ENCODE measurements at regions not wholly inside any gene's neighbourhood (a gene's known extent, or its start where the extent isn't known, plus 50 kb on each side); places are given as distances from the start of the nearest gene placed in this dataset.

DNA sequence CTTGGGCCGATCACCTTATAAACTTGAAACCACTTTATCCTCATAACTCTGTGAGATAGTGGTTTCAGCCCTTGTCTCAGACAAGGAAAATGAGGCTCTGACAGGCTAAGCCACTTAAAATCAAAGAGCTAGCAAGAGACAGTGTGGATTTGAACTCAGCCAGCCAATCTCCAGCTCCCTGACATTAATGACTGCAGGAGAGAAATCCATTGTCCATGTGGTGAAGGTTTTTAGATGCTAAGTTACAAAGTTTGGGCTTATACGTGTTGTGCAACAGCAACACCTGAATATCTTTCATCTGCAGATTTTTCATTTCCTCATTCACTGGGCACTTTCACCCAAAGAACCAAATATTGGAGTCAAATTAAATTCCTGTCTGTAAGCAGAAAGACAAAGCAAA, 501.3 kb downstream of the GRIN2A start:
- Histone ChIP-seq H3K27ac (ENCODE audit: low read depth, low read length, poor library complexity, severe bottlenecking) (no peak overlapping the region), H3K9me3 (ENCODE audit: low read length) (no peaks in the 10 kb centered on the region), H3K9me2 (ENCODE audit: low read depth, low read length) (no peaks in the 10 kb centered on the region), H3K4me2 (ENCODE audit: low read length) (no peak overlapping the region), H3K27me3 (ENCODE audit: insufficient read depth, low read length) (no peaks in the 10 kb centered on the region), H3K79me2 (ENCODE audit: insufficient read depth, low read length) (no peaks in the 10 kb centered on the region), H3K4me3 (ENCODE audit: low read depth, low read length, poor library complexity, severe bottlenecking) (no peak overlapping the region), H3K36me3 (ENCODE audit: insufficient read depth, low read length) (no peaks in the 10 kb centered on the region), H3F3A (ENCODE audit: insufficient read depth, low read length) (no peaks in the 10 kb centered on the region), H2AFZ (ENCODE audit: low read length) (no peak overlapping the region), H4K20me1 (ENCODE audit: insufficient read depth, low read length) (no peaks in the 10 kb centered on the region), H3K4me1 (ENCODE audit: insufficient read depth, low read length, severe bottlenecking) (no peaks in the 10 kb centered on the region), H3K9ac (ENCODE audit: low read length) (no peak overlapping the region)
- TF ChIP-seq EZH2 (IDR thresholded peaks at IDR 0.05; ENCODE audit: borderline replicate concordance, low read length): no peak
- TF ChIP-seq, protein P1, sequence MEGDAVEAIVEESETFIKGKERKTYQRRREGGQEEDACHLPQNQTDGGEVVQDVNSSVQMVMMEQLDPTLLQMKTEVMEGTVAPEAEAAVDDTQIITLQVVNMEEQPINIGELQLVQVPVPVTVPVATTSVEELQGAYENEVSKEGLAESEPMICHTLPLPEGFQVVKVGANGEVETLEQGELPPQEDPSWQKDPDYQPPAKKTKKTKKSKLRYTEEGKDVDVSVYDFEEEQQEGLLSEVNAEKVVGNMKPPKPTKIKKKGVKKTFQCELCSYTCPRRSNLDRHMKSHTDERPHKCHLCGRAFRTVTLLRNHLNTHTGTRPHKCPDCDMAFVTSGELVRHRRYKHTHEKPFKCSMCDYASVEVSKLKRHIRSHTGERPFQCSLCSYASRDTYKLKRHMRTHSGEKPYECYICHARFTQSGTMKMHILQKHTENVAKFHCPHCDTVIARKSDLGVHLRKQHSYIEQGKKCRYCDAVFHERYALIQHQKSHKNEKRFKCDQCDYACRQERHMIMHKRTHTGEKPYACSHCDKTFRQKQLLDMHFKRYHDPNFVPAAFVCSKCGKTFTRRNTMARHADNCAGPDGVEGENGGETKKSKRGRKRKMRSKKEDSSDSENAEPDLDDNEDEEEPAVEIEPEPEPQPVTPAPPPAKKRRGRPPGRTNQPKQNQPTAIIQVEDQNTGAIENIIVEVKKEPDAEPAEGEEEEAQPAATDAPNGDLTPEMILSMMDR (IDR thresholded peaks at IDR 0.05; ENCODE audit: low read length): no peak

DNA sequence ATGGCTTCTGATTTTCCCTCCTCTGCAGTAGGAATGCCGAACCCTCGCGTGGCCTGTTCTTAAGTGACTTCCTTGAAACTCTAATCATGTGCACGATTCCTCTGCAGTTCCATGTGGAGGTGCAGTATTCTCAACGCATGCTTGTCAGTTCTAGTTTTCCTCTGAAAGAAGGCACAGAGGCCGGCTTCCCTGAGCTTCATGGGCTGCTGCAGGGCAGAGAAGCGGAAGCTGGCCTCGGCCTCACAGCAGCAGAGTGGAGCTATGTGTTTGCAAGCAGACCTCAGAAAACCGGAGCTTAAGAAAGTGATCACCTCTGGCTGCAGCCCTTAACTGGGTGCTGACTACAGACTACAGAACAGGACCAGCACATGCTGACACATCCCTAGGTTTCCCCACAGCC, 500.7 kb downstream of the GRIN2A start:
- Histone ChIP-seq H3K4me2 (ENCODE audit: low read length) (no peak overlapping the region), H3K9ac (ENCODE audit: low read length) (no peak overlapping the region)

DNA sequence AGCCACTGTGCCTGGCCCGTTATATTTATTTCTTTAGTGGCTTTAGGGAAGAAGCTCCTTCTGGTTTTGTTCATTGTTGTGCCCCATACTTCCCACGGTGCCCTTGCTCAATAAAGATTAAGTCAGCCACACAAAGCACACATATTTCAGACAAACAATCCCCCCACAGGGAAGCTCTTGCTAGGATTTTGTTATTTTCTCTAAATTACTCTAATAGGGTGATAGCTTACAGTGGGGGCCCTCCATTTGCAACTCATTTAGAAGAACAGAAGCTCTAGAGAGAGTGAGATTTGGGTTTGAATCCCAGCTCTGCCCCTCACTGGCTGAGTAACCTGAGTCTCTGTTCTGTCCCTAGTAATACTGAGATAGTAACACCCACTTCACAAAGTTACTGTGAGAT, 499.9 kb downstream of the GRIN2A start:
- no peaks in the 10 kb centered on the region for H3K79me2 ChIP-seq (ENCODE audit: insufficient read depth, low read length)
- no peaks in the 10 kb centered on the region for H3K4me1 ChIP-seq (ENCODE audit: insufficient read depth, low read length, severe bottlenecking)
- H3K9ac ChIP-seq (ENCODE audit: low read length): no peak overlapping the region
- no peaks in the 10 kb centered on the region for H3F3A ChIP-seq (ENCODE audit: insufficient read depth, low read length)
- H2AFZ ChIP-seq (ENCODE audit: low read length): no peak overlapping the region
- H3K27me3 ChIP-seq (ENCODE audit: insufficient read depth, low read length): no peaks in the 10 kb centered on the region
- H3K36me3 ChIP-seq (ENCODE audit: insufficient read depth, low read length): no peaks in the 10 kb centered on the region
- no peaks in the 10 kb centered on the region for H3K9me2 ChIP-seq (ENCODE audit: low read depth, low read length)
- no peak overlapping the region for H3K4me2 ChIP-seq (ENCODE audit: low read length)
- TF ChIP-seq, protein P1 (IDR thresholded peaks at IDR 0.05; ENCODE audit: low read length): no peak
- no peak for TF ChIP-seq EZH2 (IDR thresholded peaks at IDR 0.05; ENCODE audit: borderline replicate concordance, low read length)
- H3K9me3 ChIP-seq (ENCODE audit: low read length): no peaks in the 10 kb centered on the region
- no peak overlapping the region for H3K4me3 ChIP-seq (ENCODE audit: low read depth, low read length, poor library complexity, severe bottlenecking)
- no peaks in the 10 kb centered on the region for H4K20me1 ChIP-seq (ENCODE audit: insufficient read depth, low read length)
- H3K27ac ChIP-seq (ENCODE audit: low read depth, low read length, poor library complexity, severe bottlenecking): no peak overlapping the region

More for the DNA sequence above, 500.7 kb downstream of the GRIN2A start:
- Histone ChIP-seq H3K4me3 (ENCODE audit: low read depth, low read length, poor library complexity, severe bottlenecking) (no peak overlapping the region), H3F3A (ENCODE audit: insufficient read depth, low read length) (no peaks in the 10 kb centered on the region), H3K27me3 (ENCODE audit: insufficient read depth, low read length) (no peaks in the 10 kb centered on the region), H4K20me1 (ENCODE audit: insufficient read depth, low read length) (no peaks in the 10 kb centered on the region), H3K79me2 (ENCODE audit: insufficient read depth, low read length) (no peaks in the 10 kb centered on the region), H3K9me3 (ENCODE audit: low read length) (no peaks in the 10 kb centered on the region), H2AFZ (ENCODE audit: low read length) (no peak overlapping the region), H3K27ac (ENCODE audit: low read depth, low read length, poor library complexity, severe bottlenecking) (no peak overlapping the region), H3K9me2 (ENCODE audit: low read depth, low read length) (no peaks in the 10 kb centered on the region), H3K36me3 (ENCODE audit: insufficient read depth, low read length) (no peaks in the 10 kb centered on the region), H3K4me1 (ENCODE audit: insufficient read depth, low read length, severe bottlenecking) (no peaks in the 10 kb centered on the region)
- TF ChIP-seq EZH2 (IDR thresholded peaks at IDR 0.05; ENCODE audit: borderline replicate concordance, low read length): no peak
- TF ChIP-seq, protein P1 (IDR thresholded peaks at IDR 0.05; ENCODE audit: low read length): no peak

All from OCI-LY1 (cell line).